ENCODE measurements at regions not wholly inside any gene's neighbourhood (a gene's known extent, or its start where the extent isn't known, plus 50 kb on each side); places are given as distances from the start of the nearest gene placed in this dataset.

DNA sequence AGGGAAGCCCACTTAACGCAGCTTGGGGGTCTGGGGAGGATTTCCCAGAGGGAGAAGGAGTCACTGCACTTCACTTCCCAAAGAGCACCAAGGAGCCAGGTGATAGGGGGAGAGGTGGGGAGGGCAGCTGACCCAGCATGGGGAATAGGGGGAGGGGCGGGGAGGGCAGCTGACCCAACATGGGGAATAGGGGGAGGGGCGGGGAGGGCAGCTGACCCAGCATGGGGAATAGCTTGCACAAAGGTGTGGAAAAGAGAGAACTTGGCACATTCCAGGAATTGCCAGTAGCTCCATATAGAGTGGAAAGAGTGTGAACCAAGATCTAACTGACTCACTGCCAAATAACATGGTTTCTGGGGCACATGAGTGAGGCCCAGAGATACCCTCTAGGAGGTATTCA, 110.3 kb downstream of the CCT6B start:
- TF ChIP-seq, protein P1, sequence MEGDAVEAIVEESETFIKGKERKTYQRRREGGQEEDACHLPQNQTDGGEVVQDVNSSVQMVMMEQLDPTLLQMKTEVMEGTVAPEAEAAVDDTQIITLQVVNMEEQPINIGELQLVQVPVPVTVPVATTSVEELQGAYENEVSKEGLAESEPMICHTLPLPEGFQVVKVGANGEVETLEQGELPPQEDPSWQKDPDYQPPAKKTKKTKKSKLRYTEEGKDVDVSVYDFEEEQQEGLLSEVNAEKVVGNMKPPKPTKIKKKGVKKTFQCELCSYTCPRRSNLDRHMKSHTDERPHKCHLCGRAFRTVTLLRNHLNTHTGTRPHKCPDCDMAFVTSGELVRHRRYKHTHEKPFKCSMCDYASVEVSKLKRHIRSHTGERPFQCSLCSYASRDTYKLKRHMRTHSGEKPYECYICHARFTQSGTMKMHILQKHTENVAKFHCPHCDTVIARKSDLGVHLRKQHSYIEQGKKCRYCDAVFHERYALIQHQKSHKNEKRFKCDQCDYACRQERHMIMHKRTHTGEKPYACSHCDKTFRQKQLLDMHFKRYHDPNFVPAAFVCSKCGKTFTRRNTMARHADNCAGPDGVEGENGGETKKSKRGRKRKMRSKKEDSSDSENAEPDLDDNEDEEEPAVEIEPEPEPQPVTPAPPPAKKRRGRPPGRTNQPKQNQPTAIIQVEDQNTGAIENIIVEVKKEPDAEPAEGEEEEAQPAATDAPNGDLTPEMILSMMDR (conservative IDR thresholded peaks at IDR 0.05 in 1 of 2, IDR thresholded peaks at IDR 0.05 in 1 of 2; ENCODE audit: low read depth in 1 of 2, low read length in 2 of 2), result no peak
- TF ChIP-seq EZH2 (IDR thresholded peaks at IDR 0.05; ENCODE audit: low read length, missing control alignments), result no peak

All from fibroblast of lung (primary cell).